ENCODE measurements at regions not wholly inside any gene's neighbourhood (a gene's known extent, or its start where the extent isn't known, plus 50 kb on each side); places are given as distances from the start of the nearest gene placed in this dataset.

- POLR2A ChIA-PET = no interaction called here
- H3K9me3 Mint-ChIP-seq = peaks cover 0 to 5% (median 0%) of the 10 kb centered on the region in 9 donors
- H3K36me3 Mint-ChIP-seq = no peaks in the 10 kb centered on the region
- ATAC-seq (no peak), DNase-seq (no peak)
- H3K27me3 Mint-ChIP-seq = peaks cover 0 to 3% (median 0%) of the 10 kb centered on the region in 5 donors
- no peak overlapping the region for H3K27ac Mint-ChIP-seq
- H3K4me3 Mint-ChIP-seq = no peak overlapping the region
- H3K4me1 Mint-ChIP-seq = no peaks in the 10 kb centered on the region
Measured at GRCh38 chr10:105352281-105352680, 711.2 kb downstream of the SORCS3 start.

- H3K9me3 Mint-ChIP-seq = peaks cover 0 to 5% (median 0%) of the 10 kb centered on the region in 9 donors
Measured at GRCh38 chr10:105351187-105351586, 710.1 kb downstream of the SORCS3 start.

GRCh38 chr10:105347487-105347886 lies 706.4 kb downstream of the SORCS3 start:
- peaks cover 0 to 5% (median 0%) of the 10 kb centered on the region in 5 donors for H3K27me3 Mint-ChIP-seq
- no peak for ATAC-seq
- no peaks in the 10 kb centered on the region for H3K36me3 Mint-ChIP-seq
- POLR2A ChIA-PET = no interaction called here
- no peak overlapping the region for H3K27ac Mint-ChIP-seq
- DNase-seq = no peak
- no peaks in the 10 kb centered on the region for H3K4me1 Mint-ChIP-seq
- H3K4me3 Mint-ChIP-seq = no peak overlapping the region
- H3K9me3 Mint-ChIP-seq = peaks cover 0 to 9% (median 0%) of the 10 kb centered on the region in 9 donors

More at GRCh38 chr10:105351187-105351586, 710.1 kb downstream of the SORCS3 start:
- DNase-seq = no peak
- no peaks in the 10 kb centered on the region for H3K4me1 Mint-ChIP-seq
- H3K36me3 Mint-ChIP-seq = no peaks in the 10 kb centered on the region
- H3K4me3 Mint-ChIP-seq = no peak overlapping the region
- peaks cover 0 to 5% (median 0%) of the 10 kb centered on the region in 5 donors for H3K27me3 Mint-ChIP-seq
- POLR2A ChIA-PET = no interaction called here
- no peak overlapping the region for H3K27ac Mint-ChIP-seq
- ATAC-seq = no peak

- peaks cover 0 to 5% (median 0%) of the 10 kb centered on the region in 5 donors for H3K27me3 Mint-ChIP-seq
- H3K9me3 Mint-ChIP-seq = peaks cover 0 to 9% (median 0%) of the 10 kb centered on the region in 9 donors
- no peak overlapping the region for H3K4me3 Mint-ChIP-seq
- DNase-seq (no peak), ATAC-seq (no peak)
- no peak overlapping the region for H3K27ac Mint-ChIP-seq
- no peaks in the 10 kb centered on the region for H3K4me1 Mint-ChIP-seq
- no peaks in the 10 kb centered on the region for H3K36me3 Mint-ChIP-seq
- POLR2A ChIA-PET = no interaction called here
Measured at GRCh38 chr10:105342606-105343005, 701.5 kb downstream of the SORCS3 start.

- no peak overlapping the region for H3K27ac Mint-ChIP-seq
- POLR2A ChIA-PET = no interaction called here
- DNase-seq (no peak), ATAC-seq (no peak)
- no peaks in the 10 kb centered on the region for H3K36me3 Mint-ChIP-seq
- H3K4me3 Mint-ChIP-seq = no peak overlapping the region
- H3K27me3 Mint-ChIP-seq = peaks cover 0 to 5% (median 0%) of the 10 kb centered on the region in 5 donors
- H3K9me3 Mint-ChIP-seq = peaks cover 0 to 10% (median 0%) of the 10 kb centered on the region in 9 donors
- no peaks in the 10 kb centered on the region for H3K4me1 Mint-ChIP-seq
Measured at GRCh38 chr10:105339669-105340068, 698.6 kb downstream of the SORCS3 start.

- no peaks in the 10 kb centered on the region for H3K36me3 Mint-ChIP-seq
- no peak for DNase-seq
- ATAC-seq = no peak
- no peaks in the 10 kb centered on the region for H3K4me1 Mint-ChIP-seq
- H3K27me3 Mint-ChIP-seq = peaks cover 0 to 3% (median 0%) of the 10 kb centered on the region in 5 donors
- POLR2A ChIA-PET = no interaction called here
- no peak overlapping the region for H3K4me3 Mint-ChIP-seq
- H3K27ac Mint-ChIP-seq = no peak overlapping the region
- peaks cover 0 to 14% (median 3%) of the 10 kb centered on the region in 9 donors for H3K9me3 Mint-ChIP-seq
Measured at GRCh38 chr10:105328503-105329133, 687.5 kb downstream of the SORCS3 start.
